SK-N-SH treated with all-trans-retinoic acid at 6 μM for 48 hours (cell line): ENCODE measurements at regions not wholly inside any gene's neighbourhood (a gene's known extent, or its start where the extent isn't known, plus 50 kb on each side); places are given as distances from the start of the nearest gene placed in this dataset.

ENCODE experiments used
- ARNTL ChIP-seq: fragments of 450-650 bp; formaldehyde crosslinking; IDR thresholded peaks from 2 replicates; pipeline ENCODE4 v1.5.0; 2020; ENCODE audit warnings: low read depth, mild to moderate bottlenecking, moderate library complexity, borderline replicate concordance
- CSDC2 ChIP-seq: fragments of 250-450 bp; sonication (Bioruptor Pico); IDR thresholded peaks from 2 replicates; pipeline ENCODE4 v1.5.0; 2020; ENCODE audit warnings: mild to moderate bottlenecking, moderate library complexity
- GLIS3 ChIP-seq: fragments of 250-450 bp; sonication (Bioruptor Pico); IDR thresholded peaks from 2 replicates; pipeline ENCODE4 v1.5.0; 2020; ENCODE audit warnings: mild to moderate bottlenecking, moderate library complexity
- POU6F1 ChIP-seq: fragments of 250-450 bp; sonication (Bioruptor Pico); IDR thresholded peaks from 2 replicates; pipeline ENCODE4 v1.8.0; 2021; ENCODE audit warnings: low read depth, mild to moderate bottlenecking, moderate library complexity, borderline replicate concordance
- RARB ChIP-seq: fragments of 250-450 bp; sonication (Bioruptor Pico); IDR thresholded peaks from 2 replicates; pipeline ENCODE4 v1.8.0; 2021; ENCODE audit warnings: mild to moderate bottlenecking, moderate library complexity
- SNAI2 ChIP-seq: fragments of 250-450 bp; sonication (Bioruptor Pico); IDR thresholded peaks from 2 replicates; pipeline ENCODE4 v1.5.0; 2020; ENCODE audit warnings: mild to moderate bottlenecking, moderate library complexity
- TOX ChIP-seq: fragments of 250-450 bp; sonication (Bioruptor Pico); IDR thresholded peaks from 2 replicates; pipeline ENCODE4 v1.8.0; 2021; ENCODE audit warnings: mild to moderate bottlenecking, moderate library complexity, borderline replicate concordance
- ZFP3 ChIP-seq: fragments of 250-450 bp; sonication (Bioruptor Pico); IDR thresholded peaks from 2 replicates; pipeline ENCODE4 v1.5.0; 2020; ENCODE audit warnings: mild to moderate bottlenecking, moderate library complexity
- ZFP30 ChIP-seq: fragments of 450-650 bp; formaldehyde crosslinking; IDR thresholded peaks from 2 replicates; pipeline ENCODE4 v1.5.0; 2022; ENCODE audit warnings: mild to moderate bottlenecking, moderate library complexity
- ZNF565 ChIP-seq: fragments of 450-650 bp; formaldehyde crosslinking; conservative IDR thresholded peaks from 2 replicates; pipeline ENCODE4 v1.5.0; 2020; ENCODE audit warnings: low read depth, mild to moderate bottlenecking, moderate library complexity
- ZNF70 ChIP-seq: fragments of 450-650 bp; formaldehyde crosslinking; IDR thresholded peaks from 2 replicates; pipeline ENCODE4 v1.5.0; 2020; ENCODE audit warnings: mild to moderate bottlenecking, moderate library complexity
- ZNF8 ChIP-seq: fragments of 450-650 bp; formaldehyde crosslinking; IDR thresholded peaks from 2 replicates; pipeline ENCODE4 v1.5.0; 2020; ENCODE audit warnings: mild to moderate bottlenecking, moderate library complexity
- TF ChIP-seq, protein P1 (sequence below): fragments of 250-450 bp; sonication (Bioruptor Pico); IDR thresholded peaks from 2 replicates; pipeline ENCODE4 v1.8.0; 2020; ENCODE audit warnings: mild to moderate bottlenecking, moderate library complexity, borderline replicate concordance
- TF ChIP-seq, protein P2 (sequence below): fragments of 250-450 bp; sonication (Bioruptor Pico); IDR thresholded peaks from 2 replicates; pipeline ENCODE4 v1.5.1; 2020; ENCODE audit warnings: low read depth, mild to moderate bottlenecking, moderate library complexity

GRCh38 chr3:188104050-188104449 is 49.9 kb upstream of the LPP start:
- TF ChIP-seq ZNF70 (CRISPR knock-in tag) (no peak), TOX (CRISPR knock-in tag) (no peak), ZFP30 (CRISPR knock-in tag) (no peak), RARB (CRISPR knock-in tag) (no peak), ZNF8 (CRISPR knock-in tag) (no peak), ZFP3 (CRISPR knock-in tag) (no peak), ARNTL (CRISPR knock-in tag) (no peak), SNAI2 (no peak), ZNF565 (no peak), GLIS3 (CRISPR knock-in tag) (no peak), POU6F1 (CRISPR knock-in tag) (no peak), CSDC2 (CRISPR knock-in tag) (no peak)
- TF ChIP-seq, protein P1, sequence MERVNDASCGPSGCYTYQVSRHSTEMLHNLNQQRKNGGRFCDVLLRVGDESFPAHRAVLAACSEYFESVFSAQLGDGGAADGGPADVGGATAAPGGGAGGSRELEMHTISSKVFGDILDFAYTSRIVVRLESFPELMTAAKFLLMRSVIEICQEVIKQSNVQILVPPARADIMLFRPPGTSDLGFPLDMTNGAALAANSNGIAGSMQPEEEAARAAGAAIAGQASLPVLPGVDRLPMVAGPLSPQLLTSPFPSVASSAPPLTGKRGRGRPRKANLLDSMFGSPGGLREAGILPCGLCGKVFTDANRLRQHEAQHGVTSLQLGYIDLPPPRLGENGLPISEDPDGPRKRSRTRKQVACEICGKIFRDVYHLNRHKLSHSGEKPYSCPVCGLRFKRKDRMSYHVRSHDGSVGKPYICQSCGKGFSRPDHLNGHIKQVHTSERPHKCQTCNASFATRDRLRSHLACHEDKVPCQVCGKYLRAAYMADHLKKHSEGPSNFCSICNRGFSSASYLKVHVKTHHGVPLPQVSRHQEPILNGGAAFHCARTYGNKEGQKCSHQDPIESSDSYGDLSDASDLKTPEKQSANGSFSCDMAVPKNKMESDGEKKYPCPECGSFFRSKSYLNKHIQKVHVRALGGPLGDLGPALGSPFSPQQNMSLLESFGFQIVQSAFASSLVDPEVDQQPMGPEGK (CRISPR knock-in tag): no peak
- TF ChIP-seq, protein P2, sequence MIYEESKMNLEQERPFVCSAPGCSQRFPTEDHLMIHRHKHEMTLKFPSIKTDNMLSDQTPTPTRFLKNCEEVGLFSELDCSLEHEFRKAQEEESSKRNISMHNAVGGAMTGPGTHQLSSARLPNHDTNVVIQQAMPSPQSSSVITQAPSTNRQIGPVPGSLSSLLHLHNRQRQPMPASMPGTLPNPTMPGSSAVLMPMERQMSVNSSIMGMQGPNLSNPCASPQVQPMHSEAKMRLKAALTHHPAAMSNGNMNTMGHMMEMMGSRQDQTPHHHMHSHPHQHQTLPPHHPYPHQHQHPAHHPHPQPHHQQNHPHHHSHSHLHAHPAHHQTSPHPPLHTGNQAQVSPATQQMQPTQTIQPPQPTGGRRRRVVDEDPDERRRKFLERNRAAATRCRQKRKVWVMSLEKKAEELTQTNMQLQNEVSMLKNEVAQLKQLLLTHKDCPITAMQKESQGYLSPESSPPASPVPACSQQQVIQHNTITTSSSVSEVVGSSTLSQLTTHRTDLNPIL (CRISPR knock-in tag): no peak
